ENCODE measurements at regions not wholly inside any gene's neighbourhood (a gene's known extent, or its start where the extent isn't known, plus 50 kb on each side); places are given as distances from the start of the nearest gene placed in this dataset.

GRCh38 chr14:76641541-76641940, 119.7 kb upstream of the VASH1 start:
- Histone ChIP-seq H3K79me2 (ENCODE audit: low read length) (no peaks in the 10 kb centered on the region), H4K20me1 (ENCODE audit: insufficient read depth, low read length) (no peaks in the 10 kb centered on the region), H3K9me3 (ENCODE audit: insufficient read depth, low read length) (peaks cover 3% of the 10 kb centered on the region; the same call in 1 of the 2 replicates), H3K9ac (ENCODE audit: low read length) (no peak overlapping the region), H3K4me2 (ENCODE audit: low read length) (no peak overlapping the region), H3K4me3 (ENCODE audit: low read length) (no peak overlapping the region), H3K27ac (ENCODE audit: low read length) (no peak overlapping the region), H2AFZ (ENCODE audit: low read depth, low read length) (no peak overlapping the region), H3K36me3 (replicated peaks; ENCODE audit: low read depth, low read length) (no peaks in the 10 kb centered on the region), H3K4me1 (ENCODE audit: low read length) (no peaks in the 10 kb centered on the region), H3K27me3 (ENCODE audit: low read depth, low read length) (peaks cover 46% of the 10 kb centered on the region)
- no peak for TF ChIP-seq CTCF (IDR thresholded peaks at IDR 0.05; ENCODE audit: low read depth, low read length)
- no peak for TF ChIP-seq EZH2phosphoT487 (IDR thresholded peaks at IDR 0.05; ENCODE audit: low read depth)

- Histone ChIP-seq H2AFZ (ENCODE audit: low read depth, low read length) (no peak overlapping the region), H3K4me2 (ENCODE audit: low read length) (no peak overlapping the region), H3K36me3 (replicated peaks; ENCODE audit: low read depth, low read length) (no peaks in the 10 kb centered on the region), H3K9me3 (ENCODE audit: insufficient read depth, low read length) (no peaks in the 10 kb centered on the region), H3K27ac (ENCODE audit: low read length) (no peak overlapping the region), H4K20me1 (ENCODE audit: insufficient read depth, low read length) (no peaks in the 10 kb centered on the region), H3K27me3 (ENCODE audit: low read depth, low read length) (peaks cover 42% of the 10 kb centered on the region), H3K4me1 (ENCODE audit: low read length) (no peaks in the 10 kb centered on the region), H3K9ac (ENCODE audit: low read length) (no peak overlapping the region), H3K4me3 (ENCODE audit: low read length) (no peak overlapping the region), H3K79me2 (ENCODE audit: low read length) (no peaks in the 10 kb centered on the region)
- no peak for TF ChIP-seq EZH2phosphoT487 (IDR thresholded peaks at IDR 0.05; ENCODE audit: low read depth)
- TF ChIP-seq CTCF (IDR thresholded peaks at IDR 0.05; ENCODE audit: low read depth, low read length): no peak
These were observed 117.4 kb upstream of the VASH1 start for GRCh38 chr14:76643887-76644286.

- no peaks in the 10 kb centered on the region for H4K20me1 ChIP-seq (ENCODE audit: insufficient read depth, low read length)
These were observed 116.3 kb upstream of the VASH1 start for GRCh38 chr14:76644855-76645518.

More at GRCh38 chr14:76644855-76645518, 116.3 kb upstream of the VASH1 start:
- H3K27ac ChIP-seq (ENCODE audit: low read length): no peak overlapping the region
- H3K27me3 ChIP-seq (ENCODE audit: low read depth, low read length): peaks cover 38% of the 10 kb centered on the region
- H3K4me3 ChIP-seq (ENCODE audit: low read length): no peak overlapping the region
- no peaks in the 10 kb centered on the region for H3K9me3 ChIP-seq (ENCODE audit: insufficient read depth, low read length)
- no peaks in the 10 kb centered on the region for H3K4me1 ChIP-seq (ENCODE audit: low read length)
- H3K79me2 ChIP-seq (ENCODE audit: low read length): no peaks in the 10 kb centered on the region
- H3K36me3 ChIP-seq (replicated peaks; ENCODE audit: low read depth, low read length): no peaks in the 10 kb centered on the region
- H2AFZ ChIP-seq (ENCODE audit: low read depth, low read length): no peak overlapping the region
- TF ChIP-seq CTCF (IDR thresholded peaks at IDR 0.05; ENCODE audit: low read depth, low read length) (peak; percentile 74), EZH2phosphoT487 (IDR thresholded peaks at IDR 0.05; ENCODE audit: low read depth) (no peak)
- H3K9ac ChIP-seq (ENCODE audit: low read length): no peak overlapping the region
- peak overlapping the region; percentile 44; the same call in 1 of the 2 replicates for H3K4me2 ChIP-seq (ENCODE audit: low read length)

Measured in OCI-LY3 (cell line).